ENCODE measurements at regions not wholly inside any gene's neighbourhood (a gene's known extent, or its start where the extent isn't known, plus 50 kb on each side); places are given as distances from the start of the nearest gene placed in this dataset.
"Not testable (repeated sequence)": the region's sequence is repeated elsewhere in the genome, so short reads cannot be mapped to it uniquely, and the experiment has no call there.

DNA sequence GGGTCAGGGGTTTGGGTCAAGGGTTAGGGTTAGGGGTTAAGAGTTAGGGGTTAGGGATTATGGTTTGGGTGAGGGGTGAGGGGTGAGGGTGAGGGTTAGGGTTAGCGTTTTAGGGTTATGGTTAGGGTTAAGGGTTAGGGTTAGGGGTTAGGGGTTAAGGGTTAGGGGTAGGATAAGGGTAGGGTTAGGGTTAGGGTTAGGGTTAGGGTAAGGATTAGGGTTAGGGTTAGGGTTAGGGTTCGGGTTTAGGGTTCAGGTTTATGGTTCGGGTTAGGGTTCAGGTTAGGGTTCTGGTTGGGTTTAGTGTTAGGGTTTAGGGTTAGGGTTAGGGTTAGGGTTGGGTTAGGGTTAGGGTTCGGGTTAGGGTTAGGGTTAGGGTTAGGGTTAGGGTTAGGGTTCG, 213.1 kb downstream of the LMLN start:
- H3K9me3 ChIP-seq (ENCODE audit: insufficient read depth, low read length, severe bottlenecking); H3K27ac ChIP-seq (ENCODE audit: low read length); ATAC-seq (ENCODE audit: insufficient read depth, low read depth); H3K4me1 ChIP-seq (ENCODE audit: insufficient read depth, low read length); H3K4me3 ChIP-seq (ENCODE audit: low read depth in 1 of 2, low read length in 2 of 2); H3K9ac ChIP-seq (ENCODE audit: low read depth, low read length); DNase-seq; H2AFZ ChIP-seq (ENCODE audit: low read depth, low read length); H4K20me1 ChIP-seq (ENCODE audit: insufficient read depth, low read length); H3K27me3 ChIP-seq (ENCODE audit: insufficient read depth, low read length, poor library complexity); H3K79me2 ChIP-seq (ENCODE audit: insufficient read depth, low read length); H3K4me2 ChIP-seq (ENCODE audit: insufficient read depth, low read length); H3K36me3 ChIP-seq (ENCODE audit: insufficient read depth, low read length): not testable (repeated sequence)

DNA sequence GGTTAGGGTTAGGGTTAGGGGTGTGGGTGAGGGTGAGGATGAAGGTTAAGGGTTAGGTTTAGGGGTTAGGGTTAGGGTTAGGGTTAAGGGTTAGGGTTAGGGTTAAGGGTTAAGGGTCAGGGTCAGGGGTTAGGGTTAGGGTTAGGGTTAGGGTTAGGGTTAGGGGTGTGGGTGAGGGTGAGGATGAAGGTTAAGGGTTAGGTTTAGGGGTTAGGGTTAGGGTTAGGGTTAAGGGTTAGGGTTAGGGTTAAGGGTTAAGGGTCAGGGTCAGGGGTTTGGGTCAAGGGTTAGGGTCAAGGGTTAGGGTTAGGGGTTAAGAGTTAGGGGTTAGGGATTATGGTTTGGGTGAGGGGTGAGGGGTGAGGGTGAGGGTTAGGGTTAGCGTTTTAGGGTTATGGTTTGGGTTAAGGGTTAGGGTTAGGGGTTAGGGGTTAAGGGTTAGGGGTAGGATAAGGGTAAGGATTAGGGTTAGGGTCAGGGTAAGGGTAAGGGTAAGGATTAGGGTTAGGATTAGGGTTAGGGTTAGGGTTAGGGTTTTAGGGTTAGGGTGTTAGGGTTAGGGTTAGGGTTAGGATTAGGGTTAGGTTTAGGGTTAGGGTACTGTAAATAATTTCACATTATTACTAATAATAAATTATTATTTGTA, 214.0 kb downstream of the LMLN start:
- not testable (repeated sequence) for H3K9me3 ChIP-seq (ENCODE audit: insufficient read depth, low read length, severe bottlenecking); H4K20me1 ChIP-seq (ENCODE audit: insufficient read depth, low read length); H3K4me1 ChIP-seq (ENCODE audit: insufficient read depth, low read length); ATAC-seq (ENCODE audit: insufficient read depth, low read depth); H3K4me3 ChIP-seq (ENCODE audit: low read depth in 1 of 2, low read length in 2 of 2); H3K4me2 ChIP-seq (ENCODE audit: insufficient read depth, low read length); H3K79me2 ChIP-seq (ENCODE audit: insufficient read depth, low read length); DNase-seq; H3K36me3 ChIP-seq (ENCODE audit: insufficient read depth, low read length); H2AFZ ChIP-seq (ENCODE audit: low read depth, low read length); H3K27me3 ChIP-seq (ENCODE audit: insufficient read depth, low read length, poor library complexity); H3K27ac ChIP-seq (ENCODE audit: low read length); H3K9ac ChIP-seq (ENCODE audit: low read depth, low read length)

Measured in DND-41 (cell line).